IMR-90 (cell line): ENCODE measurements at regions not wholly inside any gene's neighbourhood (a gene's known extent, or its start where the extent isn't known, plus 50 kb on each side); places are given as distances from the start of the nearest gene placed in this dataset.

Source experiments
- ATAC-seq: fragments of 200-7000 bp; cut with Tn5 transposase; 2 replicates; pipeline ENCODE4 v1.9.1; 2020; ENCODE audit warnings: low read depth, mild to moderate bottlenecking, moderate library complexity
- BruUV-seq: library from RNA; stranded (reverse); fragments of 400-500 nt; replicated peaks from 2 replicates; lab custom pipeline; 2021; lab: Mats Ljungman, UMichigan
- CTCF ChIA-PET: fragments of 300-600 bp; formaldehyde crosslinking; extraction: SDS; loops from one replicate; lab custom pipeline; 2021; ENCODE audit warnings: antibody characterized with exemption; lab: Yijun Ruan, JAX
- POLR2A ChIA-PET: fragments of 300-600 bp; sonication (Branson Sonifier 250); formaldehyde crosslinking; loops from one replicate; lab custom pipeline; 2022; ENCODE audit warnings: antibody characterized with exemption; ENCODE audit not compliant: unreplicated experiment; lab: Charles Lee
- DNase-seq: peaks from one replicate; pipeline ENCODE4 v3.0.0; 2013
- H2AFZ ChIP-seq: replicated peaks from 2 replicates; pipeline ENCODE3; 2013; ENCODE audit warnings: low read length, mild to moderate bottlenecking; ENCODE audit not compliant: poor library complexity
- H2AK5ac ChIP-seq: 2 replicates; pipeline ENCODE4 v1.6.1; 2013; ENCODE audit warnings: low read depth, low read length, inconsistent platforms
- H2AK9ac ChIP-seq: replicated peaks from 2 replicates; pipeline ENCODE3; 2013; ENCODE audit warnings: mild to moderate bottlenecking, low read depth, low read length, moderate library complexity; ENCODE audit not compliant: poor library complexity
- H2BK120ac ChIP-seq: 2 replicates; pipeline ENCODE4 v1.6.1; 2013; ENCODE audit warnings: low read depth, low read length, inconsistent platforms
- H2BK15ac ChIP-seq: 3 replicates; pipeline ENCODE4 v1.6.1; 2013; ENCODE audit warnings: low read depth, low read length, inconsistent platforms
- H2BK20ac ChIP-seq: 2 replicates; pipeline ENCODE4 v1.6.1; 2013; ENCODE audit warnings: low read depth, mild to moderate bottlenecking, inconsistent platforms, low read length, moderate library complexity
- H2BK5ac ChIP-seq: 2 replicates; pipeline ENCODE4 v1.6.1; 2013; ENCODE audit warnings: mild to moderate bottlenecking, low read depth, low read length, inconsistent platforms; ENCODE audit not compliant: poor library complexity, severe bottlenecking
- H3K14ac ChIP-seq: replicated peaks from 2 replicates; pipeline ENCODE4 v1.6.1; 2013; ENCODE audit warnings: low read depth, low read length, inconsistent platforms
- H3K18ac ChIP-seq: 2 replicates; pipeline ENCODE4 v1.6.1; 2013; ENCODE audit warnings: low read depth, low read length, control low read depth
- H3K23ac ChIP-seq: 2 replicates; pipeline ENCODE4 v1.6.1; 2013; ENCODE audit warnings: low read depth, low read length, inconsistent platforms
- H3K27ac ChIP-seq: 2 replicates; pipeline ENCODE4 v1.5.1; 2013; ENCODE audit warnings: mild to moderate bottlenecking, control low read depth, low read length; ENCODE audit not compliant: insufficient read depth
- H3K27me3 ChIP-seq: 2 replicates; pipeline ENCODE4 v1.6.1; 2013; ENCODE audit warnings: low read length; ENCODE audit not compliant: control insufficient read depth, insufficient read depth
- H3K36me3 ChIP-seq: 2 replicates; pipeline ENCODE4 v1.6.1; 2013; ENCODE audit warnings: low read length, mixed read lengths; ENCODE audit not compliant: control insufficient read depth, insufficient read depth
- H3K4ac ChIP-seq: 2 replicates; pipeline ENCODE4 v1.6.1; 2013; ENCODE audit warnings: low read depth, low read length, inconsistent platforms
- H3K4me1 ChIP-seq: 2 replicates; pipeline ENCODE4 v1.6.1; 2013; ENCODE audit warnings: low read length, mixed read lengths; ENCODE audit not compliant: control insufficient read depth, insufficient read depth
- H3K4me2 ChIP-seq: 2 replicates; pipeline ENCODE4 v1.6.1; 2013; ENCODE audit warnings: low read depth, mild to moderate bottlenecking, control low read depth, low read length, moderate library complexity
- H3K4me3 ChIP-seq: 2 replicates; pipeline ENCODE4 v1.5.1; 2013; ENCODE audit warnings: low read depth, mild to moderate bottlenecking, control low read depth, low read length, moderate library complexity; ENCODE audit not compliant: insufficient read depth
- H3K56ac ChIP-seq: 2 replicates; pipeline ENCODE4 v1.6.1; 2013; ENCODE audit warnings: low read length, inconsistent platforms; ENCODE audit not compliant: insufficient read depth; ENCODE audit errors: extremely low read depth
- H3K79me1 ChIP-seq, 2 experiments: 2 replicates each; pipeline ENCODE4 v1.6.1; 2013; ENCODE audit warnings: low read length in 2 of 2, inconsistent platforms in 1 of 2, low read depth in 1 of 2
- H3K9ac ChIP-seq: 2 replicates; pipeline ENCODE4 v1.6.1; 2013; ENCODE audit warnings: low read depth, low read length, control low read depth
- H3K9me1 ChIP-seq: 2 replicates; pipeline ENCODE4 v1.6.1; 2013; ENCODE audit warnings: low read length, inconsistent platforms; ENCODE audit not compliant: insufficient read depth
- H3K9me3 ChIP-seq: 2 replicates; pipeline ENCODE4 v1.6.1; 2013; ENCODE audit warnings: low read length; ENCODE audit not compliant: control insufficient read depth, insufficient read depth
- H4K20me1 ChIP-seq: 2 replicates; pipeline ENCODE4 v1.6.1; 2013; ENCODE audit warnings: low read length, inconsistent platforms; ENCODE audit not compliant: insufficient read depth
- H4K5ac ChIP-seq: 2 replicates; pipeline ENCODE4 v1.6.1; 2013; ENCODE audit warnings: mild to moderate bottlenecking, low read depth, low read length, control low read depth
- H4K8ac ChIP-seq, 2 experiments: 2 replicates each; pipeline ENCODE4 v1.6.1; 2013; ENCODE audit warnings: low read depth in 2 of 2, low read length in 2 of 2, control low read depth in 1 of 2, inconsistent platforms in 1 of 2
- H4K91ac ChIP-seq: 2 replicates; pipeline ENCODE4 v1.6.1; 2013; ENCODE audit warnings: low read depth, low read length, inconsistent platforms; ENCODE audit not compliant: insufficient read depth
- MAFK ChIP-seq: IDR thresholded peaks from 2 replicates; pipeline ENCODE4 v1.6.1; 2012; ENCODE audit warnings: low read depth, low read length, improper control_type of control experiment
- WGBS, 2 experiments: methylation state at CpG; one replicate each; pipeline versions ENCODE4 v1.1.5 to v1.1.7; 2013; ENCODE audit warnings: missing lambda C conversion rate in 2 of 2; ENCODE audit not compliant: insufficient read length in 1 of 2; ENCODE audit errors: extremely low coverage in 2 of 2; 5-methylcytosine and 5-hydroxymethylcytosine counted together
- dilution Hi-C: fragments of 300-500 bp; cut with HindIII; formaldehyde crosslinking; loops from one replicate; pipeline ENCODE4 v1.14.3; 2018; ENCODE audit warnings: low sequenced_read_pairs; ENCODE audit not compliant: unreplicated experiment
- in situ Hi-C: fragments of 300-500 bp; cut with MboI; formaldehyde crosslinking; loops from 3 replicates; pipeline ENCODE4 v1.14.3; 2019; ENCODE audit warnings: low sequenced_read_pairs, inconsistent platforms, mixed read lengths
- intact Hi-C: fragments of 100-400 bp; cut with micrococcal nuclease; formaldehyde crosslinking; loops from 2 replicates; pipeline ENCODE4 v1.10.0; 2022
- TF ChIP-seq, protein P1 (sequence below): conservative IDR thresholded peaks from 2 replicates; pipeline ENCODE4 v1.5.1; 2012; ENCODE audit warnings: mild to moderate bottlenecking, low read depth, low read length, improper control_type of control experiment

DNA sequence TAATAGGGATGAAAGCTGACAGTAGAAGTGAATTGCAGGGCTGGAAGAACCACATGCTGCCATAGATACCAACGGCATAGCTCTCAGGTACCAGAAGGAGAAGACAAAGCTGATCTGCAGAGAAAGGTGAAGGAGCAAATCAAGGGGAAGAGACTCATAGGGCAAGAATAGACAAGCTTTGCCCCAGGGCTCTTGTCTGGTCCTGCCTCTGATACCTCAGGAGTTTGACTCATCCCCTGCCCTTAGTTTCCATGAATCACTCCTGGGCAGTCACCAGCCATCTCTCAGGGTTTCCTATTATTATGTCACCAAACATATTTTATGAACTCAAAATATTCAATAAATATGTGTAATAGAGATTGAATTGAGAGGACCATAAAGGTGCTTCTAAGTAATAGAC lies 800.9 kb downstream of the DNAH5 start:
- Histone ChIP-seq H4K8ac (no peak overlapping the region), H2AK5ac (no peak overlapping the region), H3K4ac (no peak overlapping the region), H3K27ac (no peak overlapping the region), H2BK120ac (no peak overlapping the region), H3K18ac (no peak overlapping the region), H3K23ac (no peak overlapping the region), H3K79me1 (no peaks in the 10 kb centered on the region), H4K91ac (no peak overlapping the region), H3K36me3 (no peaks in the 10 kb centered on the region), H3K9me3 (peaks cover 8% of the 10 kb centered on the region), H2BK5ac (no peak overlapping the region), H3K56ac (no peak overlapping the region), H3K14ac (no peak overlapping the region), H3K4me2 (no peak overlapping the region), H3K4me1 (no peaks in the 10 kb centered on the region), H2AFZ (no peak overlapping the region), H4K20me1 (no peaks in the 10 kb centered on the region), H3K9ac (no peak overlapping the region), H2BK20ac (no peak overlapping the region), H3K4me3 (no peak overlapping the region), H3K9me1 (no peaks in the 10 kb centered on the region), H3K27me3 (no peaks in the 10 kb centered on the region), H2AK9ac (no peak overlapping the region), H4K5ac (no peak overlapping the region), H2BK15ac (no peak overlapping the region)
- WGBS, 2 experiments: 40% methylated on average over 1 of the region's 1 CpG; no CpG with 5 or more reads in 1 of the 2 experiments
- DNase-seq: no peak
- POLR2A ChIA-PET: no interaction called here
- CTCF ChIA-PET: no interaction called here
- no peak for ATAC-seq
- in situ Hi-C loops (no loop called here), intact Hi-C loops (no loop called here), dilution Hi-C loops (no loop called here)
- TF ChIP-seq MAFK: no peak
- TF ChIP-seq, protein P1, sequence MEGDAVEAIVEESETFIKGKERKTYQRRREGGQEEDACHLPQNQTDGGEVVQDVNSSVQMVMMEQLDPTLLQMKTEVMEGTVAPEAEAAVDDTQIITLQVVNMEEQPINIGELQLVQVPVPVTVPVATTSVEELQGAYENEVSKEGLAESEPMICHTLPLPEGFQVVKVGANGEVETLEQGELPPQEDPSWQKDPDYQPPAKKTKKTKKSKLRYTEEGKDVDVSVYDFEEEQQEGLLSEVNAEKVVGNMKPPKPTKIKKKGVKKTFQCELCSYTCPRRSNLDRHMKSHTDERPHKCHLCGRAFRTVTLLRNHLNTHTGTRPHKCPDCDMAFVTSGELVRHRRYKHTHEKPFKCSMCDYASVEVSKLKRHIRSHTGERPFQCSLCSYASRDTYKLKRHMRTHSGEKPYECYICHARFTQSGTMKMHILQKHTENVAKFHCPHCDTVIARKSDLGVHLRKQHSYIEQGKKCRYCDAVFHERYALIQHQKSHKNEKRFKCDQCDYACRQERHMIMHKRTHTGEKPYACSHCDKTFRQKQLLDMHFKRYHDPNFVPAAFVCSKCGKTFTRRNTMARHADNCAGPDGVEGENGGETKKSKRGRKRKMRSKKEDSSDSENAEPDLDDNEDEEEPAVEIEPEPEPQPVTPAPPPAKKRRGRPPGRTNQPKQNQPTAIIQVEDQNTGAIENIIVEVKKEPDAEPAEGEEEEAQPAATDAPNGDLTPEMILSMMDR: no peak
- BruUV-seq: no TSS peak
